Activated CD8-positive, alpha-beta T cell treated with anti-CD3 and anti-CD28 coated beads for 36 hours (primary cell): ENCODE measurements at regions not wholly inside any gene's neighbourhood (a gene's known extent, or its start where the extent isn't known, plus 50 kb on each side); places are given as distances from the start of the nearest gene placed in this dataset.

Experiments used
- ATAC-seq: fragments of 200-7000 bp; cut with Tn5 transposase; one replicate; pipeline ENCODE4 v1.10.0; 2021; ENCODE audit warnings: mild to moderate bottlenecking, moderate library complexity
- CTCF ChIA-PET: fragments of 350-600 bp; sonication (Branson Sonifier 250); formaldehyde crosslinking; loops from one replicate; lab custom pipeline; 2021; ENCODE audit warnings: antibody characterized with exemption; lab: Charles Lee
- POLR2A ChIA-PET: fragments of 350-600 bp; sonication (Branson Sonifier 250); formaldehyde crosslinking; loops from one replicate; lab custom pipeline; 2021; ENCODE audit warnings: antibody characterized with exemption; lab: Charles Lee
- DNase-seq: peaks from one replicate; pipeline ENCODE4 v3.0.0-alpha.2; 2020
- H3K27ac Mint-ChIP-seq: one replicate; pipeline ENCODE4 v1.8.0; 2021; ENCODE audit warnings: mild to moderate bottlenecking, mixed read lengths
- H3K27me3 Mint-ChIP-seq: one replicate; pipeline ENCODE4 v1.8.0; 2021; ENCODE audit warnings: mixed read lengths
- H3K36me3 Mint-ChIP-seq: one replicate; pipeline ENCODE4 v1.8.0; 2021; ENCODE audit warnings: low read depth, mixed read lengths
- H3K4me1 Mint-ChIP-seq: one replicate; pipeline ENCODE4 v1.8.0; 2021; ENCODE audit warnings: low read depth, mixed read lengths
- H3K4me3 Mint-ChIP-seq: one replicate; pipeline ENCODE4 v1.8.0; 2021; ENCODE audit warnings: mild to moderate bottlenecking, moderate library complexity, mixed read lengths
- H3K9me3 Mint-ChIP-seq: one replicate; pipeline ENCODE4 v1.8.0; 2021; ENCODE audit warnings: mixed read lengths
- intact Hi-C: fragments of 100-400 bp; cut with micrococcal nuclease; formaldehyde crosslinking; loops from one replicate; pipeline ENCODE4 v1.10.0; 2022
- TF ChIP-seq, protein P1 (sequence below): fragments of 200-600 bp; IDR thresholded peaks from one replicate; pipeline ENCODE4 v1.8.0; 2022; ENCODE audit warnings: antibody characterized with exemption, mild to moderate bottlenecking

GRCh38 chr16:72429671-72430081 lies 257.7 kb upstream of the PMFBP1 start:
- intact Hi-C loops, result no loop called here
- TF ChIP-seq, protein P1, sequence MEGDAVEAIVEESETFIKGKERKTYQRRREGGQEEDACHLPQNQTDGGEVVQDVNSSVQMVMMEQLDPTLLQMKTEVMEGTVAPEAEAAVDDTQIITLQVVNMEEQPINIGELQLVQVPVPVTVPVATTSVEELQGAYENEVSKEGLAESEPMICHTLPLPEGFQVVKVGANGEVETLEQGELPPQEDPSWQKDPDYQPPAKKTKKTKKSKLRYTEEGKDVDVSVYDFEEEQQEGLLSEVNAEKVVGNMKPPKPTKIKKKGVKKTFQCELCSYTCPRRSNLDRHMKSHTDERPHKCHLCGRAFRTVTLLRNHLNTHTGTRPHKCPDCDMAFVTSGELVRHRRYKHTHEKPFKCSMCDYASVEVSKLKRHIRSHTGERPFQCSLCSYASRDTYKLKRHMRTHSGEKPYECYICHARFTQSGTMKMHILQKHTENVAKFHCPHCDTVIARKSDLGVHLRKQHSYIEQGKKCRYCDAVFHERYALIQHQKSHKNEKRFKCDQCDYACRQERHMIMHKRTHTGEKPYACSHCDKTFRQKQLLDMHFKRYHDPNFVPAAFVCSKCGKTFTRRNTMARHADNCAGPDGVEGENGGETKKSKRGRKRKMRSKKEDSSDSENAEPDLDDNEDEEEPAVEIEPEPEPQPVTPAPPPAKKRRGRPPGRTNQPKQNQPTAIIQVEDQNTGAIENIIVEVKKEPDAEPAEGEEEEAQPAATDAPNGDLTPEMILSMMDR, result no peak
- no peak for DNase-seq
- H3K4me3 Mint-ChIP-seq, result no peak overlapping the region
- H3K27me3 Mint-ChIP-seq, result no peaks in the 10 kb centered on the region
- H3K9me3 Mint-ChIP-seq, result peaks cover 14% of the 10 kb centered on the region
- ATAC-seq, result no peak
- POLR2A ChIA-PET, result interaction anchor here (0.5 kb wide), 1 partner anchor 237 kb away, joined by 3 read pairs; no protein-coding TSS in a partner anchor
- no peaks in the 10 kb centered on the region for H3K4me1 Mint-ChIP-seq
- peaks cover 13% of the 10 kb centered on the region for H3K36me3 Mint-ChIP-seq
- CTCF ChIA-PET, result no interaction called here
- no peak overlapping the region for H3K27ac Mint-ChIP-seq

- ATAC-seq (no peak), DNase-seq (no peak)
- Mint-ChIP-seq H3K36me3 (peaks cover 16% of the 10 kb centered on the region), H3K27ac (no peak overlapping the region), H3K4me1 (no peaks in the 10 kb centered on the region), H3K4me3 (no peak overlapping the region), H3K27me3 (no peaks in the 10 kb centered on the region), H3K9me3 (peaks cover 8% of the 10 kb centered on the region)
- CTCF ChIA-PET, result interaction anchor here (1.0 kb wide), 1 partner anchor 29 kb away, joined by 3 read pairs; no protein-coding TSS in a partner anchor
- TF ChIP-seq, protein P1, result no peak
- POLR2A ChIA-PET, result no interaction called here
- intact Hi-C loops, result no loop called here
These were observed 256.9 kb upstream of the PMFBP1 start for GRCh38 chr16:72428681-72429376.

GRCh38 chr16:72427783-72428331 lies 255.9 kb upstream of the PMFBP1 start:
- Mint-ChIP-seq H3K36me3 (peaks cover 16% of the 10 kb centered on the region), H3K4me3 (no peak overlapping the region), H3K9me3 (peaks cover 7% of the 10 kb centered on the region), H3K27ac (no peak overlapping the region), H3K27me3 (no peaks in the 10 kb centered on the region), H3K4me1 (no peaks in the 10 kb centered on the region)
- intact Hi-C loops, result no loop called here
- no peak for ATAC-seq
- CTCF ChIA-PET, result no interaction called here
- TF ChIP-seq, protein P1, result no peak
- no peak for DNase-seq
- POLR2A ChIA-PET, result no interaction called here

- CTCF ChIA-PET, result no interaction called here
- TF ChIP-seq, protein P1, result no peak
- Mint-ChIP-seq H3K36me3 (peaks cover 16% of the 10 kb centered on the region), H3K4me1 (no peaks in the 10 kb centered on the region), H3K4me3 (no peak overlapping the region), H3K27me3 (no peaks in the 10 kb centered on the region), H3K27ac (no peak overlapping the region), H3K9me3 (peaks cover 7% of the 10 kb centered on the region)
- POLR2A ChIA-PET, result no interaction called here
- no peak for DNase-seq
- ATAC-seq, result no peak
- intact Hi-C loops, result no loop called here
These were observed 255.3 kb upstream of the PMFBP1 start for GRCh38 chr16:72427051-72427782.

DNA sequence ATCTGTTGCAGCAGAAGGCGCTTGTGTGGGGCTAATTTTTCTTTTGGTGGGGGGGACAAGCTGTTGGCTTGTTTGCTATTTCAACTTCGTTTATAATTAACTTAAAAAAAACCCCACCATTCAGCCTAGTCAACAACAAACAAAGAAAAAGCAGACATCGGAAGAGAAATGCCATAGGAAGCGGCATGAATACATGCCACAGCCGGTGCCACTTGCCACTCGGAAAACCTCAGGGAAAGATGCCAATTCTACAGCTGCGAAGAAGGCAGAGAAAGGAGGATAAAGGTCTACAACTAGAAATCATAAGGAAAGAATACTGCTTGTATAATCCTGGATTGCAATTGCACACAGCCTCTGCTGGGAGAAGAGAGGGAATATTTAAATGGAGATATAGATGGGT lies 254.4 kb upstream of the PMFBP1 start:
- intact Hi-C loops, result no loop called here
- no peak for DNase-seq
- H3K4me3 Mint-ChIP-seq, result no peak overlapping the region
- peaks cover 9% of the 10 kb centered on the region for H3K9me3 Mint-ChIP-seq
- H3K36me3 Mint-ChIP-seq, result peaks cover 18% of the 10 kb centered on the region
- POLR2A ChIA-PET, result no interaction called here
- no peak overlapping the region for H3K27ac Mint-ChIP-seq
- no peak for ATAC-seq
- CTCF ChIA-PET, result no interaction called here
- H3K27me3 Mint-ChIP-seq, result no peaks in the 10 kb centered on the region
- H3K4me1 Mint-ChIP-seq, result no peaks in the 10 kb centered on the region
- TF ChIP-seq, protein P1, result no peak
